Common myeloid progenitor, CD34-positive (primary cell): ENCODE measurements at regions not wholly inside any gene's neighbourhood (a gene's known extent, or its start where the extent isn't known, plus 50 kb on each side); places are given as distances from the start of the nearest gene placed in this dataset.

Experiments used
- CTCF ChIA-PET: fragments of 350-600 bp; sonication (Branson Sonifier 250); formaldehyde crosslinking; loops from one replicate; lab custom pipeline; 2021; ENCODE audit warnings: antibody characterized with exemption; lab: Charles Lee
- POLR2A ChIA-PET: fragments of 350-600 bp; sonication (Branson Sonifier 250); formaldehyde crosslinking; loops from one replicate; lab custom pipeline; 2021; ENCODE audit warnings: antibody characterized with exemption; lab: Charles Lee
- DNase-seq, 3 donors: peaks; one replicate each; pipeline versions ENCODE4 v3.0.0 to v3.0.0-alpha.2; 2013
- H3K27ac ChIP-seq, 2 experiments: 1 replicate in 1 of 2; 2 replicates in 1 of 2; pipeline ENCODE4 v1.7.0; 2013; ENCODE audit warnings: inconsistent platforms in 2 of 2, low read length in 2 of 2, mild to moderate bottlenecking in 2 of 2, low read depth in 1 of 2, moderate library complexity in 1 of 2; ENCODE audit not compliant: severe bottlenecking in 2 of 2, insufficient read depth in 1 of 2, poor library complexity in 1 of 2
- H3K27me3 ChIP-seq, 5 experiments: replicated peaks in 2 of 5; 1 replicate in 3 of 5; 2 replicates in 2 of 5; pipeline versions ENCODE4 v1.6.1 to v1.7.0; 2013; ENCODE audit warnings: low read length in 4 of 5, mild to moderate bottlenecking in 2 of 5, moderate library complexity in 2 of 5, inconsistent platforms in 1 of 5; ENCODE audit not compliant: insufficient read depth in 5 of 5, control insufficient read depth in 4 of 5
- H3K36me3 ChIP-seq, 4 experiments: 1 replicate in 2 of 4; 2 replicates in 2 of 4; pipeline versions ENCODE4 v1.6.1 to v1.7.0; 2013; ENCODE audit warnings: low read length in 3 of 4, control low read depth in 1 of 4, mild to moderate bottlenecking in 1 of 4; ENCODE audit not compliant: control insufficient read depth in 4 of 4, insufficient read depth in 4 of 4
- H3K4me1 ChIP-seq, 4 experiments: 1 replicate in 3 of 4; 2 replicates in 1 of 4; pipeline versions ENCODE4 v1.6.1 to v1.7.1; 2013; ENCODE audit warnings: low read length in 3 of 4, mild to moderate bottlenecking in 3 of 4, control low read depth in 1 of 4, inconsistent platforms in 1 of 4, moderate library complexity in 1 of 4; ENCODE audit not compliant: control insufficient read depth in 4 of 4, insufficient read depth in 4 of 4; ENCODE audit errors: control extremely low read depth in 1 of 4
- H3K4me3 ChIP-seq, 7 experiments: 1 replicate in 4 of 7; 2 replicates in 3 of 7; pipeline versions ENCODE4 v1.5.1 to v1.7.0; 2013; ENCODE audit warnings: mild to moderate bottlenecking in 7 of 7, low read length in 6 of 7, moderate library complexity in 6 of 7, inconsistent platforms in 2 of 7, low read depth in 2 of 7, control low read depth in 1 of 7; ENCODE audit not compliant: insufficient read depth in 4 of 7, control insufficient read depth in 1 of 7; ENCODE audit errors: extremely low read depth in 1 of 7
- H3K9me3 ChIP-seq, 5 experiments: 1 replicate in 4 of 5; 2 replicates in 1 of 5; pipeline versions ENCODE4 v1.6.1 to v1.7.1; 2013; ENCODE audit warnings: low read length in 4 of 5, mild to moderate bottlenecking in 2 of 5, inconsistent platforms in 1 of 5, low read depth in 1 of 5, moderate library complexity in 1 of 5; ENCODE audit not compliant: control insufficient read depth in 4 of 5, insufficient read depth in 2 of 5; ENCODE audit errors: control extremely low read depth in 1 of 5
- WGBS: methylation state at CpG from one replicate; pipeline ENCODE4 v1.1.5; 2013; ENCODE audit not compliant: insufficient coverage; 5-methylcytosine and 5-hydroxymethylcytosine counted together

- H3K27me3 ChIP-seq: peaks cover 0 to 26% (median 2%) of the 10 kb centered on the region in 5 experiments
- H3K4me1 ChIP-seq: no peaks in the 10 kb centered on the region
- H3K4me3 ChIP-seq: no peak overlapping the region
- no peaks in the 10 kb centered on the region for H3K36me3 ChIP-seq
- CTCF ChIA-PET: no interaction called here
- POLR2A ChIA-PET: no interaction called here
- WGBS: 95% methylated on average over 6 of the region's 7 CpGs
- H3K9me3 ChIP-seq: no peaks in the 10 kb centered on the region
- H3K27ac ChIP-seq: no peak overlapping the region
- DNase-seq: no peak
Observed at GRCh38 chr10:123354521-123354920, 200.3 kb downstream of the BUB3 start.

- CTCF ChIA-PET: no interaction called here
- Histone ChIP-seq H3K4me1 (no peaks in the 10 kb centered on the region), H3K4me3 (no peak overlapping the region), H3K9me3 (no peaks in the 10 kb centered on the region), H3K36me3 (no peaks in the 10 kb centered on the region), H3K27me3 (peaks cover 0 to 26% (median 2%) of the 10 kb centered on the region in 5 experiments), H3K27ac (no peak overlapping the region)
- DNase-seq: no peak
- WGBS: 89% methylated on average over 5 of the region's 6 CpGs
- POLR2A ChIA-PET: no interaction called here
Observed at GRCh38 chr10:123355748-123356481, 201.7 kb downstream of the BUB3 start.

- Histone ChIP-seq H3K27ac (no peak overlapping the region), H3K27me3 (peaks cover 0 to 26% (median 2%) of the 10 kb centered on the region in 5 experiments), H3K4me1 (no peaks in the 10 kb centered on the region), H3K4me3 (no peak overlapping the region), H3K9me3 (no peaks in the 10 kb centered on the region), H3K36me3 (no peaks in the 10 kb centered on the region)
- DNase-seq: no peak
- ChIA-PET CTCF (no interaction called here), POLR2A (no interaction called here)
- 100% methylated on average over 1 of the region's 5 CpGs for WGBS
Observed at GRCh38 chr10:123356799-123357198, 202.6 kb downstream of the BUB3 start.

- Histone ChIP-seq H3K27me3 (peaks cover 0 to 26% (median 2%) of the 10 kb centered on the region in 5 experiments), H3K4me1 (no peaks in the 10 kb centered on the region), H3K27ac (no peak overlapping the region), H3K9me3 (no peaks in the 10 kb centered on the region), H3K36me3 (no peaks in the 10 kb centered on the region), H3K4me3 (no peak overlapping the region)
- ChIA-PET CTCF (no interaction called here), POLR2A (no interaction called here)
- WGBS: 46% methylated on average over 9 of the region's 17 CpGs
- DNase-seq: no peak
Observed at GRCh38 chr10:123357421-123357930, 203.3 kb downstream of the BUB3 start.

DNA sequence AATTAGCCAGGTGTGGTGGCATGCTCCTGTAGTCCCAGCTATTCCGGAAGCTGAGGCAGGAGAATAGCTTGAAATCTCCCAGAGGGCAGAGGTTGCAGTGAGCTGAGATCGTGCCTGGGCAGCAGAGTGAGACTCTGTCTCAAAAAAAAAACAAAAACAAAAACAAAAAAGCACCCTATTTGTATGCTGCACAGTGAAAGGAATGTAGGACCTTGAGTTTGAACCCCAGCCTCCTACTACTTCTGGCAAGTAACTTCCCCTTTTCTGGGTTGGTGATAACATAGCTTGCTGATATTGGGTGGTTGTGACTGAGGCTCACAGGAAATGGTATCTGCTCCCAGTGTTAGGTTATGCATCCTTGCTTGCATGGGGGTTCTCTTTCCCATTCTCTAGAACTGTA is 205.3 kb downstream of the BUB3 start:
- ChIA-PET POLR2A (no interaction called here), CTCF (no interaction called here)
- H3K9me3 ChIP-seq: no peaks in the 10 kb centered on the region
- no peaks in the 10 kb centered on the region for H3K36me3 ChIP-seq
- no peaks in the 10 kb centered on the region for H3K4me1 ChIP-seq
- 100% methylated on average over 1 of the region's 2 CpGs for WGBS
- DNase-seq: no peak
- no peak overlapping the region for H3K4me3 ChIP-seq
- H3K27me3 ChIP-seq: peaks cover 0 to 26% (median 0%) of the 10 kb centered on the region in 5 experiments
- H3K27ac ChIP-seq: no peak overlapping the region

DNA sequence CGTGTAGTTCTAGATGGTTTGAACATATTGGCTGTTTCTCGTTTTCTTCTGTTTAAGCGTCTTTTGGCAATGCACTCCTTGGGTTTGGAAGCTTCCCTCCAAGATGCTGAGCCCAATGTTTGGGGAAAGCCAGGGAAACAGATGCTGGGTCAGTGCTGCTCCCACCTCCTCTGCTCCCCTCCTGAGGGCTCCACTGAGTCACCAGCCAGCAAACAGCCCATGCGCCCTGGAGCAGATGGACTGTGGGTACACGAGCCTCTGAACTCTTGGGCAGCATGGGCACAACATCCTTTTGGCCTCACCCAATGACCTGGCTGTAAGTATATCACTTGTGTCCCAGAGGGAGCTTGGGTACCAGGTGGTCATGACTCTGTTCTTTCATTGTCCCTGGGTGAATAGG is 207.6 kb downstream of the BUB3 start:
- WGBS: 87% methylated on average over 5 of the region's 5 CpGs
- ChIA-PET CTCF (no interaction called here), POLR2A (no interaction called here)
- no peak overlapping the region for H3K27ac ChIP-seq
- H3K36me3 ChIP-seq: no peaks in the 10 kb centered on the region
- H3K4me3 ChIP-seq: no peak overlapping the region
- DNase-seq: no peak
- H3K9me3 ChIP-seq: no peaks in the 10 kb centered on the region
- H3K4me1 ChIP-seq: no peaks in the 10 kb centered on the region
- H3K27me3 ChIP-seq: peaks cover 0 to 17% (median 0%) of the 10 kb centered on the region in 5 experiments

DNA sequence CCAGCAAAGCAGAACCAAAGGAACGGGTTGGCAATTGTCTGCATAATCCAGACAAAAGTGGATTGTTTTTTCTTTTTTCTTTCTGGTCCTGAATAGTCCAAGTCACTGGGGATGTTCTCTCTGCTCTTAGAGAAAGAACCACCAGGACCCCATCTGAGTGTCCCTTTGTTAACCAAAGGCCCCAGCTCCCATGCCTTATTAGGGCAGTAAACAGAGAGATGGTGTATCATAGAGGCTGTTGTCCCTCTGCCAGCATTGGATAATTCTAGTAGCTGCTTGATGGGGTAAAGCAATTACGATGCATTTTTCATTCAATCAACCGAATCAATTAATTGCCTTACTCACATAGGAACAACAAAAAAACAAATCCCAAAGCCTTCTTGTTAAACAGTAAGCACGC is 213.0 kb downstream of the BUB3 start:
- Histone ChIP-seq H3K27ac (no peak overlapping the region), H3K4me1 (no peaks in the 10 kb centered on the region), H3K9me3 (peaks cover 0 to 7% (median 0%) of the 10 kb centered on the region in 5 experiments), H3K4me3 (no peak overlapping the region), H3K36me3 (no peaks in the 10 kb centered on the region), H3K27me3 (no peaks in the 10 kb centered on the region)
- ChIA-PET CTCF (interaction anchor here (1.3 kb wide), 1 partner anchor 13 kb away, joined by 3 read pairs; no protein-coding TSS in a partner anchor), POLR2A (no interaction called here)
- no peak for DNase-seq
- WGBS: 100% methylated on average over 1 of the region's 4 CpGs
